Posterior vena cava (tissue), 2 donors: ENCODE measurements at regions not wholly inside any gene's neighbourhood (a gene's known extent, or its start where the extent isn't known, plus 50 kb on each side); places are given as distances from the start of the nearest gene placed in this dataset.
"Not testable (repeated sequence)": the region's sequence is repeated elsewhere in the genome, so short reads cannot be mapped to it uniquely, and the experiment has no call there.

Experiments
- DNase-seq: peaks from one replicate; pipeline ENCODE4 v3.0.0-alpha.2; 2020; ENCODE audit warnings: low spot score
- intact Hi-C, 2 donors: fragments of 100-400 bp; cut with DNase I; formaldehyde crosslinking; loops; one replicate each; pipeline versions ENCODE4 v1.14.1 to v1.14.2; 2022 to 2023
- donor health status: DM: yes; HTN: yes; CAD: no.
- donor health status: DM: yes; HTN: yes; CAD: no.

- DNase-seq = no peak
- intact Hi-C loops = no loop called here
These were observed 308.9 kb upstream of the EXOC2 start for GRCh38 chr6:1001655-1002349.

GRCh38 chr6:999552-999951 lies 306.6 kb upstream of the EXOC2 start:
- DNase-seq = no peak
- intact Hi-C loops = no loop called here

- no peak for DNase-seq
- intact Hi-C loops = no loop called here
These were observed 305.6 kb upstream of the EXOC2 start for GRCh38 chr6:998551-998950.

GRCh38 chr6:996271-996852 lies 303.4 kb upstream of the EXOC2 start:
- intact Hi-C loops = no loop called here
- DNase-seq = no peak

GRCh38 chr6:991192-991591 lies 298.3 kb upstream of the EXOC2 start:
- intact Hi-C loops = no loop called here
- DNase-seq = no peak

- no peak for DNase-seq
- intact Hi-C loops = no loop called here
These were observed 291.1 kb upstream of the EXOC2 start for GRCh38 chr6:984031-984430.

- intact Hi-C loops = no loop called here
- DNase-seq = no peak
These were observed 286.2 kb upstream of the EXOC2 start for GRCh38 chr6:978937-979685.

- DNase-seq, intact Hi-C loops: not testable (repeated sequence)
These were observed 284.3 kb upstream of the EXOC2 start for GRCh38 chr6:977226-977625.

- no peak for DNase-seq
- intact Hi-C loops = no loop called here
These were observed 279.2 kb upstream of the EXOC2 start for GRCh38 chr6:971981-972640.

- intact Hi-C loops = no loop called here
- no peak for DNase-seq
These were observed 275.9 kb upstream of the EXOC2 start for GRCh38 chr6:968791-969190.

- no peak for DNase-seq
- intact Hi-C loops = no loop called here
These were observed 274.8 kb upstream of the EXOC2 start for GRCh38 chr6:967701-968100.

- DNase-seq = no peak
- intact Hi-C loops = no loop called here
These were observed 272.4 kb upstream of the EXOC2 start for GRCh38 chr6:965343-965742.

GRCh38 chr6:963456-963855 lies 270.5 kb upstream of the EXOC2 start:
- no peak for DNase-seq
- intact Hi-C loops = no loop called here

- DNase-seq = no peak
- intact Hi-C loops = no loop called here
These were observed 268.5 kb upstream of the EXOC2 start for GRCh38 chr6:961407-961960.

- no peak for DNase-seq
- intact Hi-C loops = no loop called here
These were observed 267.4 kb upstream of the EXOC2 start for GRCh38 chr6:960356-960755.

- intact Hi-C loops = no loop called here
- DNase-seq = no peak
These were observed 265.5 kb upstream of the EXOC2 start for GRCh38 chr6:958488-958887.

- no peak for DNase-seq
- intact Hi-C loops = no loop called here
These were observed 258.7 kb upstream of the EXOC2 start for GRCh38 chr6:951399-952181.

GRCh38 chr6:947235-947934 lies 254.4 kb upstream of the EXOC2 start:
- no peak for DNase-seq
- intact Hi-C loops = no loop called here

- intact Hi-C loops = no loop called here
- DNase-seq = no peak
These were observed 253.6 kb upstream of the EXOC2 start for GRCh38 chr6:946546-946945.
